ENCODE measurements at regions not wholly inside any gene's neighbourhood (a gene's known extent, or its start where the extent isn't known, plus 50 kb on each side); places are given as distances from the start of the nearest gene placed in this dataset.

DNA sequence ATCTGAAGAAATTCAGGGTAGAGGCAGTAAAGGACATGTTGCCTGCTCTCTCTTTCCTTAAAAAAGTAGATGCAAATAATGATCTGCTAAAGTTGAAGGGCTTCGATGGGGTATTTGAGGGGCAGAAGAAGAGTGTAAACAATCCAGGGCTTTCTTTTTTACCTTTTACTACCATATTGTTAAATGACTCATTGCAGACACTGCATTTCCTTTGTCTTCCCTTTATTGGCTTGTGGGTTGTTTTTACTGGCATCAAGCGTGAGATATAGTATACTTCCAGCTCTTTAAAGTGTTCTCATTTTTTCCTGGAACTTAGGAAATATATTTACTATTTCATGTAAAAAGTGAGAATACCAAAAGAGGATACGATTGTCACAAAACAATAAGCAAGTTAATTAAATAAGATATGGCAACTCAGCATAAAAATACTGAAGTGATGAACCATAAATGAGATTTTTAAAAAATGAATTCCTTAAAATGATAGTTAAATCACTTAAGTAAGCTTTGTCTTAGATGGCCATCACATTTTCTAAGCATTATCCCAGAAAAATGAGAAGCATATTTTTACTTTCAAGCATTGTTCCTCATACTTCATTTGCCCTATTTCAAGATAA lies 72.3 kb upstream of the KRAS start:
- TF ChIP-seq, protein P1, sequence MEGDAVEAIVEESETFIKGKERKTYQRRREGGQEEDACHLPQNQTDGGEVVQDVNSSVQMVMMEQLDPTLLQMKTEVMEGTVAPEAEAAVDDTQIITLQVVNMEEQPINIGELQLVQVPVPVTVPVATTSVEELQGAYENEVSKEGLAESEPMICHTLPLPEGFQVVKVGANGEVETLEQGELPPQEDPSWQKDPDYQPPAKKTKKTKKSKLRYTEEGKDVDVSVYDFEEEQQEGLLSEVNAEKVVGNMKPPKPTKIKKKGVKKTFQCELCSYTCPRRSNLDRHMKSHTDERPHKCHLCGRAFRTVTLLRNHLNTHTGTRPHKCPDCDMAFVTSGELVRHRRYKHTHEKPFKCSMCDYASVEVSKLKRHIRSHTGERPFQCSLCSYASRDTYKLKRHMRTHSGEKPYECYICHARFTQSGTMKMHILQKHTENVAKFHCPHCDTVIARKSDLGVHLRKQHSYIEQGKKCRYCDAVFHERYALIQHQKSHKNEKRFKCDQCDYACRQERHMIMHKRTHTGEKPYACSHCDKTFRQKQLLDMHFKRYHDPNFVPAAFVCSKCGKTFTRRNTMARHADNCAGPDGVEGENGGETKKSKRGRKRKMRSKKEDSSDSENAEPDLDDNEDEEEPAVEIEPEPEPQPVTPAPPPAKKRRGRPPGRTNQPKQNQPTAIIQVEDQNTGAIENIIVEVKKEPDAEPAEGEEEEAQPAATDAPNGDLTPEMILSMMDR (IDR thresholded peaks at IDR 0.05; ENCODE audit: low read depth, low read length, missing control alignments), result no peak
- peak; percentile 10 for DNase-seq (ENCODE audit: extremely low read depth, low read depth)

GRCh38 chr12:25322351-25322750 lies 71.6 kb upstream of the KRAS start:
- TF ChIP-seq, protein P1 (IDR thresholded peaks at IDR 0.05; ENCODE audit: low read depth, low read length, missing control alignments), result no peak
- no peak overlapping the region for H3K4me3 ChIP-seq (replicated peaks; ENCODE audit: low read depth, low read length)
- no peak for DNase-seq (ENCODE audit: extremely low read depth, low read depth)

More for the DNA sequence above, 72.3 kb upstream of the KRAS start:
- no peak overlapping the region for H3K4me3 ChIP-seq (replicated peaks; ENCODE audit: low read depth, low read length)

GRCh38 chr12:25321772-25322171 lies 71.0 kb upstream of the KRAS start:
- H3K4me3 ChIP-seq (replicated peaks; ENCODE audit: low read depth, low read length), result no peak overlapping the region
- DNase-seq (ENCODE audit: extremely low read depth, low read depth), result no peak
- TF ChIP-seq, protein P1 (IDR thresholded peaks at IDR 0.05; ENCODE audit: low read depth, low read length, missing control alignments), result no peak

- DNase-seq (ENCODE audit: extremely low read depth, low read depth), result no peak
- H3K4me3 ChIP-seq (replicated peaks; ENCODE audit: low read depth, low read length), result no peak overlapping the region
- TF ChIP-seq, protein P1 (IDR thresholded peaks at IDR 0.05; ENCODE audit: low read depth, low read length, missing control alignments), result no peak
These were observed 69.6 kb upstream of the KRAS start for GRCh38 chr12:25320123-25321006.

DNA sequence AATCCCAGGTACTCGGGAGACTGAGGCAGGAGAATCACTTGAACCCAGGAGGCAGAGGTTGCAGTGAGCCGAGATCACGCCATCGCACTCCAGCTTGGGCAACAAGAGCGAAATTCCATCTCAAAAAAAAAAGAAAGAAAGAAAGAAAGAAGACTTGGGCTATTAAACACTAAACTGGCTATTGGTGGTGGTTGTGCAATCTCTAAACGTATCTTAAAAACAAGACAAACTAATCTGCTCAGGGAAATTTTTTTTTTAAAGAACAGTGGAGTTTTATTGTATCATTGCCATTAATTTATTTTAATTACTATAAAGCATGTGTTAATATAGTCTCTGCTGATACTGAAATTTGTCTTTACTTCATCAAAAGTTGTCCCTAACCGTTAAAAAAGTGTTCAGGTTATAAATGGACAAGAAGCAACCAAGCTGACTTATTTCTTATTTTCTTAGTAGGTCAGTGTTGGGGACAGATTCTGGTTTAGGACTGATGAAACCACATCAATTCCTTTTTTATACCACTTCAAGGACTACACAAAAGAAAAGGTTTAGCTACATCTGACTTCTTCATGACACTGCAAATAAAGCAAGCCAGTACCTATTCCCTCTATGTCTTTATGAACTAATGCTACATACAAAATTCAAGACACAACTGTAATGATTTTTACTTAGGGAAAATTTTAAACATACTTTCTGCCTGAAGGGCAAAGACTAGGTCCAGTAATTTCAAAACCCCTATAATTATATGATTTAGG lies 68.7 kb upstream of the KRAS start:
- TF ChIP-seq, protein P1 (IDR thresholded peaks at IDR 0.05; ENCODE audit: low read depth, low read length, missing control alignments), result no peak
- no peak for DNase-seq (ENCODE audit: extremely low read depth, low read depth)
- H3K4me3 ChIP-seq (replicated peaks; ENCODE audit: low read depth, low read length), result no peak overlapping the region

- H3K4me3 ChIP-seq (replicated peaks; ENCODE audit: low read depth, low read length), result no peak overlapping the region
- TF ChIP-seq, protein P1 (IDR thresholded peaks at IDR 0.05; ENCODE audit: low read depth, low read length, missing control alignments), result no peak
- DNase-seq (ENCODE audit: extremely low read depth, low read depth), result no peak
These were observed 66.8 kb upstream of the KRAS start for GRCh38 chr12:25317553-25317952.

Data from HFF-Myc (cell line).